HG02870 (cell line): ENCODE measurements at regions not wholly inside any gene's neighbourhood (a gene's known extent, or its start where the extent isn't known, plus 50 kb on each side); places are given as distances from the start of the nearest gene placed in this dataset.
"Not testable (repeated sequence)": the region's sequence is repeated elsewhere in the genome, so short reads cannot be mapped to it uniquely, and the experiment has no call there.

Source experiments
- ATAC-seq: cut with Tn5 transposase; IDR thresholded peaks from one replicate; pipeline ENCODE4 v1.9.1; 2021; ENCODE audit warnings: mild to moderate bottlenecking, moderate library complexity; ENCODE audit not compliant: unreplicated experiment

GRCh38 chr11:22567759-22568158, 57.9 kb downstream of the FANCF start:
- no peak for ATAC-seq

- no peak for ATAC-seq
Measured at GRCh38 chr11:22566293-22566692, 59.3 kb downstream of the FANCF start.

GRCh38 chr11:22561283-22561682, 64.3 kb downstream of the FANCF start:
- no peak for ATAC-seq

GRCh38 chr11:22559416-22559815, 66.2 kb downstream of the FANCF start:
- ATAC-seq = no peak

GRCh38 chr11:22558664-22559063, 67.0 kb downstream of the FANCF start:
- ATAC-seq = no peak

GRCh38 chr11:22556381-22556780, 69.2 kb downstream of the FANCF start:
- ATAC-seq = no peak

- no peak for ATAC-seq
Measured at GRCh38 chr11:22555881-22556280, 69.7 kb downstream of the FANCF start.

- ATAC-seq = peak; percentile 99
Measured at GRCh38 chr11:22554221-22554620, 71.4 kb downstream of the FANCF start.

- ATAC-seq = no peak
Measured at GRCh38 chr11:22552885-22553284, 72.7 kb downstream of the FANCF start.

- no peak for ATAC-seq
Measured at GRCh38 chr11:22546746-22547145, 78.9 kb downstream of the FANCF start.

- no peak for ATAC-seq
Measured at GRCh38 chr11:22543261-22543660, 82.4 kb downstream of the FANCF start.

GRCh38 chr11:22539821-22540256, 85.8 kb downstream of the FANCF start:
- ATAC-seq = peak; percentile 55

GRCh38 chr11:22536071-22536470, 89.6 kb downstream of the FANCF start:
- ATAC-seq = no peak

- ATAC-seq = not testable (repeated sequence)
Measured at GRCh38 chr11:22528612-22529429, 96.8 kb downstream of the FANCF start.

- no peak for ATAC-seq
Measured at GRCh38 chr11:22522225-22522624, 103.4 kb downstream of the FANCF start.

- peak; percentile 94 for ATAC-seq
Measured at GRCh38 chr11:22521226-22521625, 104.4 kb downstream of the FANCF start.

GRCh38 chr11:22520521-22520920, 105.1 kb downstream of the FANCF start:
- ATAC-seq = no peak

- ATAC-seq = not testable (repeated sequence)
Measured at GRCh38 chr11:22518344-22518743, 107.3 kb downstream of the FANCF start.

GRCh38 chr11:22516111-22516510, 109.5 kb downstream of the FANCF start:
- no peak for ATAC-seq

GRCh38 chr11:22512457-22512856, 113.2 kb downstream of the FANCF start:
- no peak for ATAC-seq

GRCh38 chr11:22510741-22511140, 114.9 kb downstream of the FANCF start:
- ATAC-seq = no peak

- no peak for ATAC-seq
Measured at GRCh38 chr11:22510010-22510409, 115.6 kb downstream of the FANCF start.

GRCh38 chr11:22508665-22509064, 117.0 kb downstream of the FANCF start:
- no peak for ATAC-seq
